Osteocyte (in vitro differentiated cells): ENCODE measurements at regions not wholly inside any gene's neighbourhood (a gene's known extent, or its start where the extent isn't known, plus 50 kb on each side); places are given as distances from the start of the nearest gene placed in this dataset.

Source experiments
- DNase-seq: peaks from one replicate; pipeline ENCODE4 v3.0.0; 2021; ENCODE audit warnings: mixed read lengths; ENCODE audit not compliant: unreplicated experiment; ENCODE audit errors: extremely low spot score
- H3K27ac Mint-ChIP-seq: one replicate; pipeline ENCODE4 v1.8.0; 2021; ENCODE audit warnings: mild to moderate bottlenecking, mixed read lengths; ENCODE audit not compliant: unreplicated experiment
- H3K27me3 Mint-ChIP-seq: one replicate; pipeline ENCODE4 v1.8.0; 2021; ENCODE audit warnings: mixed read lengths; ENCODE audit not compliant: unreplicated experiment
- H3K36me3 Mint-ChIP-seq: one replicate; pipeline ENCODE4 v1.8.0; 2021; ENCODE audit warnings: mixed read lengths; ENCODE audit not compliant: unreplicated experiment
- H3K4me1 Mint-ChIP-seq: one replicate; pipeline ENCODE4 v1.8.0; 2021; ENCODE audit warnings: mixed read lengths; ENCODE audit not compliant: unreplicated experiment
- H3K4me3 Mint-ChIP-seq: one replicate; pipeline ENCODE4 v1.8.0; 2021; ENCODE audit warnings: mild to moderate bottlenecking, moderate library complexity, mixed read lengths; ENCODE audit not compliant: unreplicated experiment
- H3K9me3 Mint-ChIP-seq: one replicate; pipeline ENCODE4 v1.8.0; 2021; ENCODE audit warnings: mixed read lengths; ENCODE audit not compliant: unreplicated experiment
- TF ChIP-seq, protein P1 (sequence below): fragments of 200-600 bp; sonication (generic); IDR thresholded peaks from 2 replicates; pipeline ENCODE4 v1.5.0; 2021; ENCODE audit warnings: antibody characterized with exemption, mild to moderate bottlenecking, moderate library complexity

DNA sequence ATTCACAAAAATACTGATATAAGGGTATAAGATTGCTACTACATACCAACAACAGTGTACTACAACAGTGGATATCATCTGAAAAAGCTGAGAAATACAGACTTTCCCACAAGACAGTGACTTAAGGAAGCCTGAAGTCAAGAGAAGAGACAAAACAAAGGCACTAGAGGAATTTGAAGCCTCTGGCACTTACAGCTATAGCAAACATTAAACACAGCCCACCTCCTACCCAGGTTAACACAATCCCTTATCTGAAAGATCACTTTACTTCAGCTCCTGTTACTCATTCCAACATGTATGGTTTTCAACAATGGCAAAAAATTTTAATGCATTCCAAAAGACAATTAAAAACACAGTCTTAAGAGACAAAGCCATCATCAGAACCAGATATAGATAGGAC, 388.5 kb downstream of the JRKL start:
- TF ChIP-seq, protein P1, sequence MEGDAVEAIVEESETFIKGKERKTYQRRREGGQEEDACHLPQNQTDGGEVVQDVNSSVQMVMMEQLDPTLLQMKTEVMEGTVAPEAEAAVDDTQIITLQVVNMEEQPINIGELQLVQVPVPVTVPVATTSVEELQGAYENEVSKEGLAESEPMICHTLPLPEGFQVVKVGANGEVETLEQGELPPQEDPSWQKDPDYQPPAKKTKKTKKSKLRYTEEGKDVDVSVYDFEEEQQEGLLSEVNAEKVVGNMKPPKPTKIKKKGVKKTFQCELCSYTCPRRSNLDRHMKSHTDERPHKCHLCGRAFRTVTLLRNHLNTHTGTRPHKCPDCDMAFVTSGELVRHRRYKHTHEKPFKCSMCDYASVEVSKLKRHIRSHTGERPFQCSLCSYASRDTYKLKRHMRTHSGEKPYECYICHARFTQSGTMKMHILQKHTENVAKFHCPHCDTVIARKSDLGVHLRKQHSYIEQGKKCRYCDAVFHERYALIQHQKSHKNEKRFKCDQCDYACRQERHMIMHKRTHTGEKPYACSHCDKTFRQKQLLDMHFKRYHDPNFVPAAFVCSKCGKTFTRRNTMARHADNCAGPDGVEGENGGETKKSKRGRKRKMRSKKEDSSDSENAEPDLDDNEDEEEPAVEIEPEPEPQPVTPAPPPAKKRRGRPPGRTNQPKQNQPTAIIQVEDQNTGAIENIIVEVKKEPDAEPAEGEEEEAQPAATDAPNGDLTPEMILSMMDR: no peak
- H3K36me3 Mint-ChIP-seq: no peaks in the 10 kb centered on the region
- no peaks in the 10 kb centered on the region for H3K9me3 Mint-ChIP-seq
- no peak overlapping the region for H3K4me3 Mint-ChIP-seq
- H3K27ac Mint-ChIP-seq: no peak overlapping the region
- no peaks in the 10 kb centered on the region for H3K4me1 Mint-ChIP-seq
- H3K27me3 Mint-ChIP-seq: peaks cover 19% of the 10 kb centered on the region
- no peak for DNase-seq

DNA sequence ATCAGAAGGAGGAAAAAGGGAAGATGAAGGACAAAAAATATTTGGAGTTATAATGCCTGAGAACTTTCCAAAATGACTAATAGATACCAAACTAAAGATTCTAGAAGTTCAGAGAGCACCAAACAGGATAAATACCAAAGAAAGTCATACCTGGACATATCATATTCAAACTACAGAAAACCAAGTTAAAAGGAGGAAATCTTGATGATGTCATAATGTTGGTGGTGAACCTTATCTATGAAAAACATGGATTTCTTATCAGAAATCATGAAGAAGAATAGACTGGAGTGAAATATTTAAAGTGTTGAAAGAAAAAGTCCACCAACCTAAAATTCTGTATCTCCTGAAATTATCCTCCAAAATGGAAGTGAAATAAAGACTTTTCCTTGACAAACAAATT, 389.2 kb downstream of the JRKL start:
- no peak overlapping the region for H3K27ac Mint-ChIP-seq
- H3K27me3 Mint-ChIP-seq: peaks cover 20% of the 10 kb centered on the region
- TF ChIP-seq, protein P1: no peak
- DNase-seq: no peak
- H3K4me1 Mint-ChIP-seq: no peaks in the 10 kb centered on the region
- no peaks in the 10 kb centered on the region for H3K36me3 Mint-ChIP-seq
- H3K4me3 Mint-ChIP-seq: no peak overlapping the region
- no peaks in the 10 kb centered on the region for H3K9me3 Mint-ChIP-seq

DNA sequence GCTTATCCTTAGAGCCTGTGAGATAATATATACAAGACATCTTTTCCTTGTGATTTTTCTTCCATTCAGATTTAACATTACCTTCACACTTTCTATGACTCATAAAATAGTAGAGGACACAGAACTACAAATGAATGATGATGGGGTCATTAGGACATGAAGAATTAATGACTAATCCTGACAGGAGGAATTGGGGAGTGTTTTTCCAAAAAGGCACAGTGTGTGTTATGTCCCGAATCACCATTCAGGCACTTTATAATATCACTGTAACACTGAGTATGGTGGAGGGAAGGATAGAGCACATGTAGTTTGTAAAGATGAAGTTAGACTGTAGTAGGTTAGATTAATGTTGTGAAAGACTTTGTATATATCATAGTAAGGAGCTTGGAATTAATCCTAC, 391.3 kb downstream of the JRKL start:
- Mint-ChIP-seq H3K9me3 (no peaks in the 10 kb centered on the region), H3K4me1 (no peaks in the 10 kb centered on the region), H3K27ac (no peak overlapping the region), H3K27me3 (peaks cover 20% of the 10 kb centered on the region), H3K36me3 (no peaks in the 10 kb centered on the region), H3K4me3 (no peak overlapping the region)
- DNase-seq: no peak
- TF ChIP-seq, protein P1: no peak

DNA sequence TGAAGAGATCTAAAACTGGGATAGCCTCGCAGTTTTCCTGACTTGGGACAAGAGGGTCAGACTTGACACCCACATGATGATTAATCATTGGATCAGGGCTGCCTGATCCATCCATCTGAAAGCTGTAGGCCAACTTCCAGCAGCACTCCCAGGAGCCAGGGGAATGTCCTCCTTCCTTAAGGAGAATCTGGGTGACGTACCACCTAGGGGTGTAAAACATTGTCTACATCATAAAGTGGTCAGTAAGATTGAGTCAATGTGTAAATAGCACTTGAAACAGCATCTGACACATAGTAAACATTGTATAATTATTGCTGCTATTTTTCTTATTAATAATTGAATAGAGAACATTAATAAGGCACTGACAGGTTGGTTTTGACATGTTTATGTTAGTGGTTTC, 392.8 kb downstream of the JRKL start:
- Mint-ChIP-seq H3K36me3 (no peaks in the 10 kb centered on the region), H3K27ac (no peak overlapping the region), H3K4me1 (no peaks in the 10 kb centered on the region), H3K9me3 (no peaks in the 10 kb centered on the region), H3K27me3 (peaks cover 20% of the 10 kb centered on the region), H3K4me3 (no peak overlapping the region)
- TF ChIP-seq, protein P1: no peak
- no peak for DNase-seq

DNA sequence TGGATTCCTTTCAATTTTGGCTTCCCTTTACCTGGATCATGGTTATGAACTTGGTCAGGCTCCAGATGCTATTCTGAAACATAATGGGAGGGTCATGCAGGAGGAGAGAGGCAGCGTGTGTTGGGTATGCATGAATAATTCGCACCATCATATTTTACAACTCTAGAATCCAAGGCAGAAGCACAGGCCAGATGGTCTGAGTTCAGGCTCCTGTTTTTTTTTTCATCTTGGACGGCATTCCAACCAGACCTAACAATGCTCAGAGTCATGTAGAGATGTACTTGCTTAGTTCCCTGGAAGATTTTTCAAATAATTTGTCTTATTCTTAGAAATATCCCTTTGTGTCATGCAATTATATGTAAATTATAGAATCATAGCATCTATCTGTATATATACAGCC, 393.5 kb downstream of the JRKL start:
- H3K27ac Mint-ChIP-seq: no peak overlapping the region
- no peak for DNase-seq
- no peaks in the 10 kb centered on the region for H3K36me3 Mint-ChIP-seq
- H3K27me3 Mint-ChIP-seq: peaks cover 20% of the 10 kb centered on the region
- no peaks in the 10 kb centered on the region for H3K9me3 Mint-ChIP-seq
- TF ChIP-seq, protein P1: no peak
- no peak overlapping the region for H3K4me3 Mint-ChIP-seq
- no peaks in the 10 kb centered on the region for H3K4me1 Mint-ChIP-seq
